HL-60/S4 treated with phorbol 12-myristate 13-acetate at 8.2 ng/mL for 4 days and 3 days (cell line): ENCODE measurements at regions not wholly inside any gene's neighbourhood (a gene's known extent, or its start where the extent isn't known, plus 50 kb on each side); places are given as distances from the start of the nearest gene placed in this dataset.
"Not testable (repeated sequence)": the region's sequence is repeated elsewhere in the genome, so short reads cannot be mapped to it uniquely, and the experiment has no call there.

Experiments used
- in situ Hi-C: fragments of 300-500 bp; cut with MboI; formaldehyde crosslinking; loops from 2 replicates; pipeline ENCODE4 v1.15.0; 2022; ENCODE audit warnings: low sequenced_read_pairs

- in situ Hi-C loops = no loop called here
Measured at GRCh38 chr12:129959889-129960288, 56.1 kb upstream of the TMEM132D start.

- in situ Hi-C loops = no loop called here
Measured at GRCh38 chr12:129961091-129961490, 57.3 kb upstream of the TMEM132D start.

DNA sequence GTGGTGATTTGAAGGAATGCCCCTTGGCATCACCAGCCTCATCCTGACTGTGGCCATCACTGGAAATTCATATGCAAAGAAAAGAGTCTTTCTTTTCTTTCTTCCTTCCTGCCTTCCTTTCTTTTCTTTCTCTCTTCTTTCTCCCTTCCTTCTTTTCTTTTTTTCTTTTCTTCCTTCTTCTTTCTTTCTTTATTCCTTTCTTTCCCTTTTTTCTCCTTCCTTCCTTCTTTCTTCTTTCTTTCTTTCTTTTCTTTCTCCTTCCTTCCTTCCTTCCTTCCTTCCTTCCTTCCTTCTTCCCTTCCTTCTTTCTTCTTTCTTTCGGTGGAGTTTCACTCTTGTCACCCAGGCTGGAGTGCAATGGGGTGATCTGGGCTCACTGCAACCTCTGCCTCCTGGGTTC is 58.0 kb upstream of the TMEM132D start:
- in situ Hi-C loops = no loop called here

GRCh38 chr12:129964300-129964699 is 60.5 kb upstream of the TMEM132D start:
- in situ Hi-C loops = no loop called here

DNA sequence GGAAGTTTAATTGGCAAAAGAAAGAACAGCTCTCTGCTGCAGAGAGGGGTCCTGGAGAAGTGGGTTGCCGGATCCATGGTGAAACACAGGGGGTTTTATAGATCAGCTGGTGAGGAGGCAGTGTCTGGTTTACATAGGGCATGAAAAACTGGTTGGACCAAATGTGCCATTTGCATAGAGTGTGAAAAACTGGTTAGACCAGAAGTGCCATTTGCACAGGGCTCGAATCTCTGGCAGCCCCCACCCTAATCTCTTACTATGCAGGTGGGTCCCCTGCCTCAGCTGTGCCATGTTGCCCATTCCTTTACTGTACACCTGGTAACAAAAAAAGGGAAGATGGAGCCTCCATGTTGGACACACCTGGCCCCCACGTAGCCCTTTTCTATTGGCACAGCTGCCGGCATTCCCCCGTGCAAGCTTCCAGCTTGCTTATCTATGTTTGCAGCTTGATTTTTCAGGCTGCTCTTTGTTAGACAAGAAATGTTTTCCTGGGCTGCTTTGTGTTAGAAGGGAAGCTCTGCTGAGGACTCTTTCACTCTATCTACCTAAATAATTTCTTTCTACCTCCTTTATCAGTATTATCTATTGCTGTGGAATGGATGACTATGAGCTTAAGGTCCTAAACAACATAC is 61.1 kb upstream of the TMEM132D start:
- in situ Hi-C loops = no loop called here

DNA sequence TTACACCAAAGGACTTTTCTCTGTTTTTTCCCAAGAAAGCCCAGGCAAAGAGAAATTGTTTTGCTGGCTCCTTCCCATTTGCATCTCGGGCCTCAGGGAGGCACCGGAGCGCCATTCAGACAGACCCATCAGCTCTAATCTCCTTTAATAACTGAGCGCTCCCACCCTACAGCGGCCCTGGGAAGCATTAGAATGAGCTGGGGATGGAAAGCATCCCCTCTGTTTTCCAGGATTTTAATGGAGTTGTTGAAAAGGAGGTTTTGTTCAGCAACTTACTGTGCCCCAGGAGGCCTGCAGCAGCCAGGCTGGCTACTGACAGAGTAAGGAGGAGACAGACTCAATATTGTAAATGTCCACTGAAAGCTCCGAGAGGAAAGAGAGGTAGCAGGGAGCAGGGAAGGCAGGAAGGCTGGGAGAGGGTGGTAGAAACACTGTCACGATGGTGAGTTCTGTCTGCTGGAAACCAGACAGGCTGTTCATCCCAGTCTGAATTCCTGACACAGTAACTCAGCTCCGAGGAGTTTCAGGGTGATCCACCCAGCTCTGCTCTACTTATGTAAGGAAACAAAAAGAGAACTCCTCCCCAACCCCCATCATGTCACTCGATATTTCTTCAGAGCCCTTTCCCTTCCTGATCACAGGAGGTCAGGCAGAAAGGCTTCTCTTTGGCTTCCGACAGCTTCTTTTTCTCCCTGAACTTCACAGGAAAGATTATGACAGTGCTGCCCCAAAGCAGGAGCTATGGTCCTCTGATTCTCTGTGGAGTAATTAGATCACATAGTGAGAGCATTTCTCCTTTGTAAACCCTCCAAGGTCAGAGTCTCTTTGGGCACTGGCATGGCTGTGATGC is 62.5 kb upstream of the TMEM132D start:
- in situ Hi-C loops = no loop called here

DNA sequence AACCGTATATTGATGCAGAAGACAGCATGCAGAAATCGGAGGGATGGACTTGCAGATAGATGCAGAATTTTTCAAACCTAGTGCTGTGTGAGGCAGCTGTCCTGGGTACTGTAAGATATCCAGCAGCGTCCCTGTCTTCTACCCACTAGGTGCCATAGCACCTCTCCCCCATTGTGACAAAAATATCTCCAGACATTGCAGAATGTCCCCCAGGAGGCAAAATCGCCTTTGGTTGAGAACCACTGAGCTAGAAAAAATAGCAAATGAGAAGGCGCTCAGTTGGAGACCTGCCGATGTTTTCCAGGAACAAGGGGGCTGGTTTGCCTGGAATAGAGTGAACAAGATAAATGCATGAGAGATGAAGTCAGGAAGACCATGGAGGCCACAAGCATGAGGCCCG is 67.9 kb upstream of the TMEM132D start:
- in situ Hi-C loops = no loop called here

- in situ Hi-C loops = no loop called here
Measured at GRCh38 chr12:129973236-129973961, 69.6 kb upstream of the TMEM132D start.

- in situ Hi-C loops = no loop called here
Measured at GRCh38 chr12:129984106-129984505, 80.3 kb upstream of the TMEM132D start.

- in situ Hi-C loops = no loop called here
Measured at GRCh38 chr12:129987841-129988240, 84.0 kb upstream of the TMEM132D start.

DNA sequence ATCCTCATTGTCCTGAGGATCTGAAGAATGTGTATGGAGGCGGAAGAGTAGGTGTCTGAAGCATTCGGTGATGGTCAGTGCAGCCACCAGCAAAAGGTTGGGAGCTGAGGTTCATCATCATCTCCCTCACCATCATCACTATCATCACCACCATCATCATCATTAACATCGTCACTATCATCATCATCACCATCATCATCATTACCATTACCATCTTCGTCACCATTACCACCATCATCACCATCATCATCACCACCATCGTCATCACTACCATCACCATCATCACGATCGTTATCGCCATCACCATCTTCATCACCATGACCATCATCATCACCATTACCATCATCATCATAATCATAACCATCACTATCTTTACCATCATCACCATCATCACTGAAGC is 90.8 kb upstream of the TMEM132D start:
- in situ Hi-C loops = no loop called here

DNA sequence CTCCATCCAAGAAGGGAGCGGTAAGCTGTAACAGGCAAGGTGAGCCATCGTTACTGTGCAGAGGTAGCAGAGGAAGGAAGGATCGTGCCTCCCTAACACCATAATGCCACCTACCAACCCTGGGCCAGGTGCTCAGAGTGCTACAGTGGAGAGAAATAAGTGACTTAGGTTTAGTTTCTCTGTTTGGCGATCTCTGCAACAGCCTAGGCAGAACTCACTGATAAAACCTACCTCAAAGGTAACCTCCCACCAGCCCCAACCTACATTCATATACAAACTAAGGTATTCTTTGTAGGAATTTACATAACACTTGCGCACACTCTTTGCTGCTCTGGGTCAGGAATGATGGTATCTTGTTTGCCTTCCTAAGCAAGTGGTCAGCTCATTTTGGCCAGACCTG is 93.4 kb upstream of the TMEM132D start:
- in situ Hi-C loops = no loop called here

GRCh38 chr12:130004310-130004877 is 100.6 kb upstream of the TMEM132D start:
- in situ Hi-C loops = not testable (repeated sequence)

- in situ Hi-C loops = no loop called here
Measured at GRCh38 chr12:130007771-130008170, 103.9 kb upstream of the TMEM132D start.

GRCh38 chr12:130008241-130008640 is 104.4 kb upstream of the TMEM132D start:
- in situ Hi-C loops = no loop called here

GRCh38 chr12:130009961-130010360 is 106.1 kb upstream of the TMEM132D start:
- in situ Hi-C loops = no loop called here

DNA sequence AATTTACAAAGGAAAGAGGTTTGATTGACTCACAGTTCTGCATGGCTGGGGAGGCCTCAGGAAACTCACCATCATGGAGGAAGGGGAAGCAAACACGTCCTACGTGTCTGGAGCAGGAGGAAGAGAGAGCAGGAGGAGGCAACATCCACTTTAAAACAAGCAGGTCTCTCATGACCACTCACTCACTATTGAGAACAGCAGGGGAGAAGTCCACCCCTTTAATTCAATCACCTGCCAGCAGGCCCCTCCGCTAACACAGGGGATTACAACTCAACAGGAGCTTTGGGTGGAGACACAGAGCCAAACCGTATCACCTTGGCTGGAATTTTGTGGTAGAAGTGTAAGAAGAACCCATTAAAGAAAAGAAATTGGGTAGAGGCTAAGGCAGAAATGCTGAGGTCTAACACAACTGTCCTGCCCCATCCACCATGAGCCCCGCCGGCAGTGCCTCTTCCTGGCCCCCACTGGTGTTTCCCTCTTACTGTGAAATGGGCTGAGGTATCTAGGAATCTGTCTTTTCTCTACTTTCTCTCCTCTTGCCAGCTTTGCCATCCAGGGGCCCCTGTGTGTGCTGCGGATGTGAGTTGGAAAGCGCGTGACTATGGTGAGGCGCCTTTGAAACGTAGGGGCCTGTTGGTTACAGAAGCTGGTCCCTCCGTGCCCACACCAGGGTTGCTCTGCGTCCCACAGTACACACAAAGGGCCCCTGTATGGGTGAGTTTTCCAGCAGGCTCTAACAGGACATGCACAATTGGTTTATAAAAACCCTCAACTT is 108.0 kb upstream of the TMEM132D start:
- in situ Hi-C loops = no loop called here

GRCh38 chr12:130013771-130014484 is 110.1 kb upstream of the TMEM132D start:
- in situ Hi-C loops = no loop called here

DNA sequence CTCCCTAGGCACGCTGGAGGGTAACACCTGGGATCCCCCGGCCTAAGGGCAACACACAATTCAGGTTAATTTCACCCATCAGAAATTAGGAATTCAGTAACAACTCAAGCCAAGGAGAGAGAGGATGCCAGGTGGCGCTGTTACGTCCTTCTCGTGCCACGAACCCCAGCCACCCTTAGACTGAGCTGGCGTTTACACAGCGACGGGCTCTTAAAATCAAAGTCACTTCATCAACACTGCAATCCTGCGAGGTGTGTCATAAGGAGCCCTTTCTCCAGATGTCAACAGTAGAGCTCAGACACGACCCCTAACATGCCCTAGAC is 110.6 kb upstream of the TMEM132D start:
- in situ Hi-C loops = no loop called here

DNA sequence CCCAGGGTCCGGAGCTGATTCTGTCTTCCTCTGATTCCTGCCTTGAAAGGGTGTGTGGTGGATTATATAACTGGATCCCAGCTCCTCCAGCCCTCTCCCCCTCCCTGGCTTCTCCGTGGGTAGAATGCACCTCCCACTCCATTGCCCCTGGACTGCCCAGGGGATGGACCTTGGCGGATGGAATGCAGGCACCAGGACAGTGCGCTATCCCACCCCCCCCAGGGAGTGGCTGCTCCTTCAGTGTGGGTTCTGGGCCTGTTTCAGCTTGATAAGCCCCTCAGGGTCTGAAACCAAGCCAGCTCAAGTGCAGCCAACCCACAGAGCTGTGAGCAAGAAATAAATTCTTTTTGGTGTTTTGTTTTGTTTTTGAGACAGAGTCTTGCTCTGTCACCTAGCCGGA is 112.4 kb upstream of the TMEM132D start:
- in situ Hi-C loops = no loop called here
